ENCODE measurements at regions not wholly inside any gene's neighbourhood (a gene's known extent, or its start where the extent isn't known, plus 50 kb on each side); places are given as distances from the start of the nearest gene placed in this dataset.

GRCh38 chr2:4369826-4370419 lies 666.5 kb downstream of the DCDC2C start:
- no peak for DNase-seq (ENCODE audit: low spot score)

- DNase-seq (ENCODE audit: low spot score), result no peak
These were observed 667.2 kb downstream of the DCDC2C start for GRCh38 chr2:4370422-4371090.

- no peak for DNase-seq (ENCODE audit: low spot score)
These were observed 677.7 kb downstream of the DCDC2C start for GRCh38 chr2:4381049-4381448.

GRCh38 chr2:4381773-4382172 lies 678.4 kb downstream of the DCDC2C start:
- DNase-seq (ENCODE audit: low spot score), result no peak

- no peak for DNase-seq (ENCODE audit: low spot score)
These were observed 687.6 kb downstream of the DCDC2C start for GRCh38 chr2:4391013-4391412.

- DNase-seq (ENCODE audit: low spot score), result no peak
These were observed 701.0 kb downstream of the DCDC2C start for GRCh38 chr2:4404363-4404762.

DNA sequence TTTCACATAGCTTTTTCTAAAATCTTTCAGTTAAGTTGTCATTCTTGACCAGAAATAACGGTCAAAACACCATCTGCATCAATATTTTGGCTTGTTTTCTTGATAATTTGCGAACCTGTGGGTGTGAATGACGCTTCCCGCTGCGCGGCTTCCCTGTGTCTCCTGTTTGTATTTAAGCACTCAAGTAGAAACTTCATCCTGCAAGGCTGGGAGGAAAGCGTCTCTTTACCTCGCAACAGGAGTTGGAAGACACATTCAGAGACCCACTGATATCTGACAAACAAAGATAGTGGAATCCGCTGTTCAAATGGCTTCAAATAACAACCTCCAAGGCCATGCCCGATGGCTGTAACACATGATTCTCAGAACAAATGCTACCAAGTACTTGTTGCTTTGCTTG lies 704.9 kb downstream of the DCDC2C start:
- no peak for DNase-seq (ENCODE audit: low spot score)

GRCh38 chr2:4412637-4413187 lies 709.3 kb downstream of the DCDC2C start:
- DNase-seq (ENCODE audit: low spot score), result no peak

DNA sequence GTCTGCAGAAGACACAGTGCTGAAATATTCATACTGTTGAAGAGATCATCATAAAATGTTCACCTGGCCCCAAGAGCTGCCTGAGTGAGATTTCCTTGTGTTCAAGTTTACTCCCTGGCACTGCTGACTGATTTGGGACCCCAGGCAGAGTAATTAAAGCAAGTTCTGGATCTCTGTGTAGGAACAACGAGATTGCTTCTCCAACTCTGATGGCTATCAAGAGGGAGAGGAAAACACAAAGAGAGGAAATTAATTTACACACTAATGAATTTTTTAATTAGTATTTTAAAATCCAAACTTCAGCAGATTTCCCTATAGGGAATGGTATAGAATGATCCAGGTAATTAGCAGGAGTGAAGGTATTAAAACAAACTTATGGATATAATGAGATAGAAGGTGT lies 711.8 kb downstream of the DCDC2C start:
- DNase-seq (ENCODE audit: low spot score), result no peak

DNA sequence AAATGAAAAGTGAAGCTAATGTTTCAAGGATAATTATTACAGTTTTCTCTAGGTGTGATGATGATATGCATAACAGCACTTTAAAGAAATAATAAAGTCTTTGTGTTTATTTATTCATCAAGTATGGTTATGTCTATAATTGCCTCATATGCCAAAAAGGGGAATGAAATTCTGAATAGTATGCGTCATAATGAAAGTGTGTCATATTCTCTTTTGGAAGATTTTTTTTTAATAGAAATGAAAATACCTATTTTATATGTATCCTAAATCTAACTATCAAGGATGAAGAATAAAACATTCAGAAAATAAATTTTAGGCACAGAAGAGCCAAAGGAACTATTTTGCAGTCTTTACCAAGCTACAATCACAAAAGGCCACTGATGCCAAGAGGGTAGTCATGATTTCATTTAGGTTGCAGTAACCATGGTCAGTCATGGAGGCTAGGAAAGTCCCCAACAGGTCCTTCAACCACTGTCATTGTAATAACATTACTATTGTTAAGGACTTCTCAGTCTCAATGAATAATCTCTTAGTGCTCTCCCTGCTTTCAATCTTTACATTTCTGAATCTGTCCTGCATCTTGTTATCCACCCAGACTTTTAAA lies 712.5 kb downstream of the DCDC2C start:
- DNase-seq (ENCODE audit: low spot score), result no peak

DNA sequence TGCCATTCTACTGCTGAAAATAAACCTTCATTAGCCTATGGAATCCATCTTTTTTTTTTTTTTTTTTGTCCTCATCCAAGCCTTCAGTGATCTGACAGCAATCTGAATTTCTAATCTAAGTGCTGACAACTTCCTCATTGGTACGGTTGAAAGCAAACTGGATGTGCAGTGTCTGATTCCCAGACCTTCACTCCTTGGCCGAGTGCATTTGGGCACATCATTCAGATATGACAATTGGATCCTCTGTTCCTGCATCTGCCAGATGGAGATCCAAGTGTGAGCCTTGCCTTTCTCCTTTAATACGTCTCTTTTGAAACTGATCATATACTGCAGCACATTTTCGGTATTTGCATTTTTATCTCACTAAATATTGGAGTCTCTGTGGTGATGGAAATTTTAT lies 713.1 kb downstream of the DCDC2C start:
- no peak for DNase-seq (ENCODE audit: low spot score)

- DNase-seq (ENCODE audit: low spot score), result no peak
These were observed 714.4 kb downstream of the DCDC2C start for GRCh38 chr2:4417771-4418170.

GRCh38 chr2:4420032-4420431 lies 716.7 kb downstream of the DCDC2C start:
- no peak for DNase-seq (ENCODE audit: low spot score)

DNA sequence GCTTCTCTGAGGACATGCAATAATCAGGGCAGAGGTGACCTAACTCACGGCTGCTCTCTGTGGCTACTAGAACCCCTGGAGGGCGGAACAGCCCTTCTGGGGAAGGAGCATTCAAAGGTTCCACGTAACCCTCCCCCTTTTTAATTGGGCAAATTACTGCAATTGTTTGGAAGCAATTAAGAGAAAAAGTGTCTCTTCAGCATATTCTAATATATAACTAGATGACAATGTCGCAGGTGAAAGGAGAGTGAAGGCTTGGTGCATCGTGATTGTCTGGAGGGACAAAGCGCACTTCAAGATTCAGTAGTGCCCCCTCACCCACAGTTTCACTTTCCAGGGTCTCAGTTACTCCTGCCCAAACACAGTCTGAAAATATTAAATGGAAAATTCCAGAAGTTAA lies 720.8 kb downstream of the DCDC2C start:
- no peak for DNase-seq (ENCODE audit: low spot score)

GRCh38 chr2:4427083-4427482 lies 723.7 kb downstream of the DCDC2C start:
- DNase-seq (ENCODE audit: low spot score), result no peak

GRCh38 chr2:4445821-4446220 lies 742.4 kb downstream of the DCDC2C start:
- no peak for DNase-seq (ENCODE audit: low spot score)

GRCh38 chr2:4454907-4455306 lies 751.5 kb downstream of the DCDC2C start:
- DNase-seq (ENCODE audit: low spot score), result no peak

DNA sequence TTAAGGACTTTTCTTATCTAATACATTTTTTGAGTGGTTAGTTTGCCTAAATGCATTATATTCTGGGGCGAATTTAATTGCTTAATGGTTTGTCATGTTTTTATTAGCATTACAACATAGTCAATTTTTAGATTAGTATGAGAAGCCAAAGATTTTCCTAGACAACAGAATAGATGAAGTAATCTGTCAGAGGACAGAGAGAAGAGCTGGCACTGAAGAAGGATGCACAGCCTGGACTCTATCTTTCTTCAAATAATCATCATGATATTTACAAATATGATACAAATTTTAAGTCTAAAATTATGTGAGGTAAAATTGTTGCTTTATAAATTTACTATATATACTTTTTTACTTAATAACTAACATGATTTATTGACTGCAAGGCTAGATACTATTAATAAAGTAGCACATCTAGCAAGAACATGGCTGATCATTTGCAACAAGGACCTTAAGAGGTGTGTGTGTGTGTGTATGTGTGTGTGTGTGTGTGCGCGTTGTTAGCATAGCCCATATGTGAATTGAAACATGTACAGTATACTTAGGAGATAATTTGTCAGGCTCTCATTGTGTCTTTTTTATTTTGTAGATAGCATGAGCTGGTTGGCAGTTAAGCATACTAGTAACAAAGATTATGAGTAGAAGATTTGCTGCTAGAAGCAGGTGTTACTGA lies 752.2 kb downstream of the DCDC2C start:
- no peak for DNase-seq (ENCODE audit: low spot score)

DNA sequence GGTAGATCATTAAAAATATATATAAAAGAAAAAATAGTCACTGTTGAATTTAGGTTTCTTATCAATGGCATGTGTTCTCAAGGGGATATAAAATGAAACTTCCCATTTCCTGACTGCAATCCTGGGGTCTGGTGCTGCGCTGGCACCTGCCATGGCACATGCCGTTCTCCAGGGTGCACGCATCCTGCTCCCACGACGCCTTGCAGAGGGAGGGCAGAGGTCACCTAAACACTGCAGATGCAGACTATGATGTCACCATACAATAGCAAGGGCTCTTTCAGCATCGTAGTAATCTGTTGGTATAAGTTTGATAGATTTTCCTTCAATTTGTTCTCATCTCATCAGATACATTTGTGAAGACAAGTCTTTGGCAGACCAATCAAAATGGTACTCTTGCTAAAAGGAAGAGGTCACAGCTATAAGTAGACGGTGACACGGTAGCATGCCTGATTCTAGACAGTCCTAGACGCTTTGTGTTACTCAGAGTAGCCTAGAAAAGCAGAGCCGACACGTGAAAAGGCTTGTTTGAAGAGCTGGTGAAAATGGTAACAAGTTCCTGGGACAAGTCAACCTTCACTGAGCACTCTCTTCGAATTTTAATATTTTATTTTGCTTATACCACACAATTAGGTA lies 761.4 kb downstream of the DCDC2C start:
- DNase-seq (ENCODE audit: low spot score), result no peak

DNA sequence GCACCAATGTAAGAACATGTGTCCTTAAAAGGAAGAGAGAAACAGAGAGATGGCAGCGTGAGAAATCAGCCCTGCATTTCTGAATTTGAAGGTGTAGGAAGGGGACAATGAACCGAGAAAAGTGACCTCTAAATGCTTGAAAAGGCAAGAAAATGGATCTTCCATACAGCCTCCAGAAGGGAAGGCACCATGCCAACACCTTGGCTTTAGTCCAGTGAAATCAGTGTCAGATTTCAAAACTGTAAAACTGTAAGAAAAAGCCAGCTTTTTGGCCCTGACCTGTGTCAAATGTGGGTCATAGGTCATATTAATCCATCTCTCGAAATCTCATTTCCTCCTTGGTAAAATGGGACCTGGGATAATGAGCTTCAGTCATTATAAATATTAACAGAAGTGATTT lies 762.3 kb downstream of the DCDC2C start:
- DNase-seq (ENCODE audit: low spot score), result no peak

DNA sequence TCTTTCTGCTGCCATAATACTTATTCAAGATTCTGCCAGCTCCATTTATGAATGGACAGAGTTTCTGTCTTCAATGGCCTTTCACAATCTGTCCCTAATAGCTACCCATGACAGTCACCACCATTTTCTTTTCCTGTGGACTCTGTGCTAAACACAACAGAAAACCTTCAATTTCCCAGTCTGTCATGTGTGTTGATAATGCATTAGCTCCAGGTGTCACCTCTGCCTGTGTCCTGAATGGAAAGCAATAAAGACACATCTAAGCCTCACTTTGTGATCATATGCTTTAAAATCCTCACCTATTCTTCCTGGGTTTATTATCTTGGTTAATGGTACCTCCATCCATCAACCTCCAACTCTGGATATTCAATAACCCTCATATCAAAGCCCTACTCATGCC lies 772.2 kb downstream of the DCDC2C start:
- no peak for DNase-seq (ENCODE audit: low spot score)

DNA sequence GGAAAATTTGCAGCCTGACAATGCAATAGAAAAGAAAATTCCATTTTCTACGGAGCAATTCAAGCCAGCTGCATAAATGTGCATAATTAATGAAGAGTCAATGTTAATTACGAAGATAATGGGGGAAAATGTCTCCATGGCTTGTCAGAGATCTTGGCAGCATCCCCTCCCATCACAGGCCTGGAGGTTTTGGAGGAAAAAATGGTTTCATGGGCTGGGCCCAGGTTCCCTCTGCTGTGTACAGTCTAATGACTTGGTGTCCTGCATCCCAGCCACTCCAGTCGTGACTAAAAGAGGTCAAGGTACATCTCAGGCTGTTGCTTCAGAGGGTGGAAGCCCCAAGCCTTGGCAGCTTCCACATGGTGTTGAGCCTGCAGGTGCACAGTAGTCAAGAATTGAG lies 779.7 kb downstream of the DCDC2C start:
- no peak for DNase-seq (ENCODE audit: low spot score)
